IMR-90 (cell line): ENCODE measurements at regions not wholly inside any gene's neighbourhood (a gene's known extent, or its start where the extent isn't known, plus 50 kb on each side); places are given as distances from the start of the nearest gene placed in this dataset.

Experiments
- ATAC-seq: fragments of 200-7000 bp; cut with Tn5 transposase; 2 replicates; pipeline ENCODE4 v1.9.1; 2020; ENCODE audit warnings: low read depth, mild to moderate bottlenecking, moderate library complexity
- BruUV-seq: library from RNA; stranded (reverse); fragments of 400-500 nt; replicated peaks from 2 replicates; lab custom pipeline; 2021; lab: Mats Ljungman, UMichigan
- CTCF ChIA-PET: fragments of 300-600 bp; formaldehyde crosslinking; extraction: SDS; loops from one replicate; lab custom pipeline; 2021; ENCODE audit warnings: antibody characterized with exemption; lab: Yijun Ruan, JAX
- POLR2A ChIA-PET: fragments of 300-600 bp; sonication (Branson Sonifier 250); formaldehyde crosslinking; loops from one replicate; lab custom pipeline; 2022; ENCODE audit warnings: antibody characterized with exemption; ENCODE audit not compliant: unreplicated experiment; lab: Charles Lee
- DNase-seq: peaks from one replicate; pipeline ENCODE4 v3.0.0; 2013
- H2AFZ ChIP-seq: replicated peaks from 2 replicates; pipeline ENCODE3; 2013; ENCODE audit warnings: low read length, mild to moderate bottlenecking; ENCODE audit not compliant: poor library complexity
- H2AK5ac ChIP-seq: 2 replicates; pipeline ENCODE4 v1.6.1; 2013; ENCODE audit warnings: low read depth, low read length, inconsistent platforms
- H2AK9ac ChIP-seq: replicated peaks from 2 replicates; pipeline ENCODE3; 2013; ENCODE audit warnings: mild to moderate bottlenecking, low read depth, low read length, moderate library complexity; ENCODE audit not compliant: poor library complexity
- H2BK120ac ChIP-seq: 2 replicates; pipeline ENCODE4 v1.6.1; 2013; ENCODE audit warnings: low read depth, low read length, inconsistent platforms
- H2BK15ac ChIP-seq: 3 replicates; pipeline ENCODE4 v1.6.1; 2013; ENCODE audit warnings: low read depth, low read length, inconsistent platforms
- H2BK20ac ChIP-seq: 2 replicates; pipeline ENCODE4 v1.6.1; 2013; ENCODE audit warnings: low read depth, mild to moderate bottlenecking, inconsistent platforms, low read length, moderate library complexity
- H2BK5ac ChIP-seq: 2 replicates; pipeline ENCODE4 v1.6.1; 2013; ENCODE audit warnings: mild to moderate bottlenecking, low read depth, low read length, inconsistent platforms; ENCODE audit not compliant: poor library complexity, severe bottlenecking
- H3K14ac ChIP-seq: replicated peaks from 2 replicates; pipeline ENCODE4 v1.6.1; 2013; ENCODE audit warnings: low read depth, low read length, inconsistent platforms
- H3K18ac ChIP-seq: 2 replicates; pipeline ENCODE4 v1.6.1; 2013; ENCODE audit warnings: low read depth, low read length, control low read depth
- H3K23ac ChIP-seq: 2 replicates; pipeline ENCODE4 v1.6.1; 2013; ENCODE audit warnings: low read depth, low read length, inconsistent platforms
- H3K27ac ChIP-seq: 2 replicates; pipeline ENCODE4 v1.5.1; 2013; ENCODE audit warnings: mild to moderate bottlenecking, control low read depth, low read length; ENCODE audit not compliant: insufficient read depth
- H3K27me3 ChIP-seq: 2 replicates; pipeline ENCODE4 v1.6.1; 2013; ENCODE audit warnings: low read length; ENCODE audit not compliant: control insufficient read depth, insufficient read depth
- H3K36me3 ChIP-seq: 2 replicates; pipeline ENCODE4 v1.6.1; 2013; ENCODE audit warnings: low read length, mixed read lengths; ENCODE audit not compliant: control insufficient read depth, insufficient read depth
- H3K4ac ChIP-seq: 2 replicates; pipeline ENCODE4 v1.6.1; 2013; ENCODE audit warnings: low read depth, low read length, inconsistent platforms
- H3K4me1 ChIP-seq: 2 replicates; pipeline ENCODE4 v1.6.1; 2013; ENCODE audit warnings: low read length, mixed read lengths; ENCODE audit not compliant: control insufficient read depth, insufficient read depth
- H3K4me2 ChIP-seq: 2 replicates; pipeline ENCODE4 v1.6.1; 2013; ENCODE audit warnings: low read depth, mild to moderate bottlenecking, control low read depth, low read length, moderate library complexity
- H3K4me3 ChIP-seq: 2 replicates; pipeline ENCODE4 v1.5.1; 2013; ENCODE audit warnings: low read depth, mild to moderate bottlenecking, control low read depth, low read length, moderate library complexity; ENCODE audit not compliant: insufficient read depth
- H3K56ac ChIP-seq: 2 replicates; pipeline ENCODE4 v1.6.1; 2013; ENCODE audit warnings: low read length, inconsistent platforms; ENCODE audit not compliant: insufficient read depth; ENCODE audit errors: extremely low read depth
- H3K79me1 ChIP-seq, 2 experiments: 2 replicates each; pipeline ENCODE4 v1.6.1; 2013; ENCODE audit warnings: low read length in 2 of 2, inconsistent platforms in 1 of 2, low read depth in 1 of 2
- H3K9ac ChIP-seq: 2 replicates; pipeline ENCODE4 v1.6.1; 2013; ENCODE audit warnings: low read depth, low read length, control low read depth
- H3K9me1 ChIP-seq: 2 replicates; pipeline ENCODE4 v1.6.1; 2013; ENCODE audit warnings: low read length, inconsistent platforms; ENCODE audit not compliant: insufficient read depth
- H3K9me3 ChIP-seq: 2 replicates; pipeline ENCODE4 v1.6.1; 2013; ENCODE audit warnings: low read length; ENCODE audit not compliant: control insufficient read depth, insufficient read depth
- H4K20me1 ChIP-seq: 2 replicates; pipeline ENCODE4 v1.6.1; 2013; ENCODE audit warnings: low read length, inconsistent platforms; ENCODE audit not compliant: insufficient read depth
- H4K5ac ChIP-seq: 2 replicates; pipeline ENCODE4 v1.6.1; 2013; ENCODE audit warnings: mild to moderate bottlenecking, low read depth, low read length, control low read depth
- H4K8ac ChIP-seq, 2 experiments: 2 replicates each; pipeline ENCODE4 v1.6.1; 2013; ENCODE audit warnings: low read depth in 2 of 2, low read length in 2 of 2, control low read depth in 1 of 2, inconsistent platforms in 1 of 2
- H4K91ac ChIP-seq: 2 replicates; pipeline ENCODE4 v1.6.1; 2013; ENCODE audit warnings: low read depth, low read length, inconsistent platforms; ENCODE audit not compliant: insufficient read depth
- BHLHE40 ChIP-seq: fragments of 150-350 bp; IDR thresholded peaks from 2 replicates; pipeline ENCODE4 v1.6.1; 2016; ENCODE audit warnings: mild to moderate bottlenecking, low read depth, low read length
- CEBPB ChIP-seq: IDR thresholded peaks from 2 replicates; pipeline ENCODE4 v1.6.1; 2012; ENCODE audit warnings: low read depth, low read length, improper control_type of control experiment
- CTCF ChIP-seq: conservative IDR thresholded peaks from 2 replicates; pipeline ENCODE4 v1.5.1; 2012; ENCODE audit warnings: mild to moderate bottlenecking, low read depth, low read length, improper control_type of control experiment
- FOS ChIP-seq: fragments of 150-350 bp; IDR thresholded peaks from 2 replicates; pipeline ENCODE4 v1.6.1; 2016; ENCODE audit warnings: low read depth, low read length
- MXI1 ChIP-seq: IDR thresholded peaks from 2 replicates; pipeline ENCODE4 v1.6.1; 2012; ENCODE audit warnings: low read depth, mild to moderate bottlenecking, low read length, moderate library complexity, borderline replicate concordance
- RFX5 ChIP-seq: IDR thresholded peaks from 2 replicates; pipeline ENCODE4 v1.8.0; 2012; ENCODE audit warnings: low read depth, mild to moderate bottlenecking, low read length, moderate library complexity
- WGBS, 2 experiments: methylation state at CpG; one replicate each; pipeline versions ENCODE4 v1.1.5 to v1.1.7; 2013; ENCODE audit warnings: missing lambda C conversion rate in 2 of 2; ENCODE audit not compliant: insufficient read length in 1 of 2; ENCODE audit errors: extremely low coverage in 2 of 2; 5-methylcytosine and 5-hydroxymethylcytosine counted together
- dilution Hi-C: fragments of 300-500 bp; cut with HindIII; formaldehyde crosslinking; loops from one replicate; pipeline ENCODE4 v1.14.3; 2018; ENCODE audit warnings: low sequenced_read_pairs; ENCODE audit not compliant: unreplicated experiment
- in situ Hi-C: fragments of 300-500 bp; cut with MboI; formaldehyde crosslinking; loops from 3 replicates; pipeline ENCODE4 v1.14.3; 2019; ENCODE audit warnings: low sequenced_read_pairs, inconsistent platforms, mixed read lengths
- intact Hi-C: fragments of 100-400 bp; cut with micrococcal nuclease; formaldehyde crosslinking; loops from 2 replicates; pipeline ENCODE4 v1.10.0; 2022

- no peak overlapping the region for H4K8ac ChIP-seq
- H4K91ac ChIP-seq = no peak overlapping the region
- no TSS peak for BruUV-seq
- POLR2A ChIA-PET = no interaction called here
- no peak overlapping the region for H2BK20ac ChIP-seq
- dilution Hi-C loops (no loop called here), in situ Hi-C loops (no loop called here), intact Hi-C loops (no loop called here)
- no peak overlapping the region for H3K9ac ChIP-seq
- H3K4me1 ChIP-seq = peaks cover 4% of the 10 kb centered on the region
- H3K4me3 ChIP-seq = no peak overlapping the region
- CTCF ChIA-PET = no interaction called here
- no peak overlapping the region; the same call in 1 of the 2 replicates for H4K5ac ChIP-seq
- H3K18ac ChIP-seq = no peak overlapping the region; the same call in 1 of the 2 replicates
- no peak overlapping the region for H2AFZ ChIP-seq
- no peak overlapping the region for H3K4me2 ChIP-seq
- H2BK15ac ChIP-seq = no peak overlapping the region
- no peak overlapping the region for H2BK5ac ChIP-seq
- H3K14ac ChIP-seq = no peak overlapping the region
- H3K9me3 ChIP-seq = no peaks in the 10 kb centered on the region
- no peak overlapping the region for H2AK9ac ChIP-seq
- ATAC-seq (no peak), DNase-seq (no peak)
- H3K79me1 ChIP-seq = no peaks in the 10 kb centered on the region
- TF ChIP-seq RFX5 (no peak), CEBPB (no peak), BHLHE40 (no peak), FOS (no peak), MXI1 (no peak), CTCF (no peak)
- no peak overlapping the region for H3K27ac ChIP-seq
- no peaks in the 10 kb centered on the region for H3K27me3 ChIP-seq
- H3K36me3 ChIP-seq = no peaks in the 10 kb centered on the region
- no peak overlapping the region for H3K56ac ChIP-seq
- no peak overlapping the region for H3K4ac ChIP-seq
- no peaks in the 10 kb centered on the region for H4K20me1 ChIP-seq
- WGBS, 2 experiments = 89% methylated on average over 3 of the region's 8 CpGs; no CpG with 5 or more reads in 1 of the 2 experiments
- peaks cover 4% of the 10 kb centered on the region; the same call in 1 of the 2 replicates for H3K9me1 ChIP-seq
- no peak overlapping the region for H2AK5ac ChIP-seq
- no peak overlapping the region for H3K23ac ChIP-seq
- H2BK120ac ChIP-seq = no peak overlapping the region
These were observed 77.5 kb downstream of the BMP4 start for GRCh38 chr14:53879022-53879686.
